ENCODE measurements at regions not wholly inside any gene's neighbourhood (a gene's known extent, or its start where the extent isn't known, plus 50 kb on each side); places are given as distances from the start of the nearest gene placed in this dataset.
A peak's percentile ranks its signal among the peaks of the same experiment; 100 is the strongest.

GRCh38 chr5:160506006-160507004 is 84.7 kb downstream of the PTTG1 start:
- DNase-seq (ENCODE audit: low read depth), result no peak
- Histone ChIP-seq H3K27me3 (ENCODE audit: control insufficient read depth, insufficient read depth, low read length) (no peaks in the 10 kb centered on the region), H3K4me3 (ENCODE audit: low read depth, low read length) (no peak overlapping the region), H3K36me3 (ENCODE audit: control insufficient read depth, insufficient read depth, low read length) (no peaks in the 10 kb centered on the region)
- TF ChIP-seq CTCF (IDR thresholded peaks at IDR 0.05; ENCODE audit: insufficient read depth, low read length, poor library complexity, severe bottlenecking), result no peak

GRCh38 chr5:160507221-160507721 is 85.6 kb downstream of the PTTG1 start:
- no peak for DNase-seq (ENCODE audit: low read depth)
- Histone ChIP-seq H3K27me3 (ENCODE audit: control insufficient read depth, insufficient read depth, low read length) (no peaks in the 10 kb centered on the region), H3K36me3 (ENCODE audit: control insufficient read depth, insufficient read depth, low read length) (no peaks in the 10 kb centered on the region), H3K4me3 (ENCODE audit: low read depth, low read length) (no peak overlapping the region)
- TF ChIP-seq CTCF (IDR thresholded peaks at IDR 0.05; ENCODE audit: insufficient read depth, low read length, poor library complexity, severe bottlenecking), result no peak

GRCh38 chr5:160508780-160509361 is 87.2 kb downstream of the PTTG1 start:
- Histone ChIP-seq H3K36me3 (ENCODE audit: control insufficient read depth, insufficient read depth, low read length) (no peaks in the 10 kb centered on the region), H3K27me3 (ENCODE audit: control insufficient read depth, insufficient read depth, low read length) (no peaks in the 10 kb centered on the region), H3K4me3 (ENCODE audit: low read depth, low read length) (no peak overlapping the region)
- TF ChIP-seq CTCF (IDR thresholded peaks at IDR 0.05; ENCODE audit: insufficient read depth, low read length, poor library complexity, severe bottlenecking), result peak; percentile 72
- no peak for DNase-seq (ENCODE audit: low read depth)

- TF ChIP-seq CTCF (IDR thresholded peaks at IDR 0.05; ENCODE audit: insufficient read depth, low read length, poor library complexity, severe bottlenecking), result no peak
- no peaks in the 10 kb centered on the region for H3K36me3 ChIP-seq (ENCODE audit: control insufficient read depth, insufficient read depth, low read length)
- no peak for DNase-seq (ENCODE audit: low read depth)
- H3K4me3 ChIP-seq (ENCODE audit: low read depth, low read length), result no peak overlapping the region
- no peaks in the 10 kb centered on the region for H3K27me3 ChIP-seq (ENCODE audit: control insufficient read depth, insufficient read depth, low read length)
Observed at GRCh38 chr5:160511280-160511929, 89.8 kb downstream of the PTTG1 start.
